Naive B cell (primary cell): ENCODE measurements at regions not wholly inside any gene's neighbourhood (a gene's known extent, or its start where the extent isn't known, plus 50 kb on each side); places are given as distances from the start of the nearest gene placed in this dataset.
"Not testable (repeated sequence)": the region's sequence is repeated elsewhere in the genome, so short reads cannot be mapped to it uniquely, and the experiment has no call there.

Source experiments
- ATAC-seq, 2 donors: fragments of 150-1000 bp; cut with Tn5 transposase; 2 replicates each; pipeline ENCODE4 v1.10.0; 2021; ENCODE audit warnings: low read depth in 2 of 2, mild to moderate bottlenecking in 2 of 2, moderate library complexity in 2 of 2
- DNase-seq: peaks from one replicate; pipeline ENCODE4 v3.0.0; 2022
- H3K27ac Mint-ChIP-seq, 6 donors: one replicate each; pipeline ENCODE4 v1.8.0; 2020 to 2022; ENCODE audit warnings: mild to moderate bottlenecking in 6 of 6, mixed read lengths in 6 of 6, moderate library complexity in 5 of 6, inconsistent platforms in 2 of 6
- H3K27me3 Mint-ChIP-seq, 3 donors: one replicate each; pipeline ENCODE4 v1.8.0; 2021 to 2022; ENCODE audit warnings: mixed read lengths in 3 of 3, mild to moderate bottlenecking in 1 of 3
- H3K36me3 Mint-ChIP-seq, 2 donors: one replicate each; pipeline ENCODE4 v1.8.0; 2020 to 2022; ENCODE audit warnings: mixed read lengths in 2 of 2, inconsistent platforms in 1 of 2, mild to moderate bottlenecking in 1 of 2
- H3K4me1 Mint-ChIP-seq, 3 donors: one replicate each; pipeline ENCODE4 v1.8.0; 2020 to 2022; ENCODE audit warnings: mixed read lengths in 3 of 3, inconsistent platforms in 1 of 3, mild to moderate bottlenecking in 1 of 3, moderate library complexity in 1 of 3
- H3K4me3 Mint-ChIP-seq, 8 donors: one replicate each; pipeline ENCODE4 v1.8.0; 2020 to 2022; ENCODE audit warnings: mild to moderate bottlenecking in 8 of 8, mixed read lengths in 8 of 8, moderate library complexity in 8 of 8, inconsistent platforms in 2 of 8
- H3K9me3 Mint-ChIP-seq, 7 donors: one replicate each; pipeline ENCODE4 v1.8.0; 2020 to 2022; ENCODE audit warnings: mixed read lengths in 7 of 7, mild to moderate bottlenecking in 5 of 7, inconsistent platforms in 2 of 7, moderate library complexity in 1 of 7

DNA sequence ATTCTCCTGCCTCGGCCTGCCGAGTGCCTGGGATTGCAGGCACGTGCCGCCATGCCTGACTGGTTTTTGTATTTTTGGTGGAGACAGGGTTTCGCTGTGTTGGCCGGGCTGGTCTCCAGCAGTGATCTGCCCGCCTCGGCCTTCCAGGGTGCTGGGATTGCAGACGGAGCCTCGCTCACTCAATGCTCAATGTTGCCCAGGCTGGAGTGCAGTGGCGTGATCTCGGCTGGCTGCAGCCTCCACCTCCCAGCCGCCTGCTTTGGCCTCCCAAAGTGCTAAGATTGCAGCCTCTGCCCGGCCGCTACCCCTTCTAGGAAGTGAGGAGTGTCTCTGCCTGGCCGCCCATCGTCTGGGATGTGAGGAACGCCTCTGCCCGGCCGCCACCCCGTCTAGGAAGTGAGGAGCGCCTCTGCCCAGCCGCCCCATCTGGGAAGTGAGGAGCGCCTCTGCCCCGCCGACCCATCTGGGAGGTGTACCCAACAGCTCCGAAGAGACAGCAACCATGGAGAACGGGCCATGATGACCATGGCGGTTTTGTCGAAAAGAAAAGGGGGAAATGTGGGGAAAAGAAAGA is 153.7 kb downstream of the C3orf38 start:
- peak overlapping the region in 1 of 6 donors; percentile 86 for H3K27ac Mint-ChIP-seq
- not testable (repeated sequence) for ATAC-seq, H3K4me1 Mint-ChIP-seq, DNase-seq, H3K9me3 Mint-ChIP-seq, H3K36me3 Mint-ChIP-seq
- peak overlapping the region in 1 of 8 donors; percentile 44 for H3K4me3 Mint-ChIP-seq
- H3K27me3 Mint-ChIP-seq: peaks cover 0 to 11% (median 3%) of the 10 kb centered on the region in 3 donors

DNA sequence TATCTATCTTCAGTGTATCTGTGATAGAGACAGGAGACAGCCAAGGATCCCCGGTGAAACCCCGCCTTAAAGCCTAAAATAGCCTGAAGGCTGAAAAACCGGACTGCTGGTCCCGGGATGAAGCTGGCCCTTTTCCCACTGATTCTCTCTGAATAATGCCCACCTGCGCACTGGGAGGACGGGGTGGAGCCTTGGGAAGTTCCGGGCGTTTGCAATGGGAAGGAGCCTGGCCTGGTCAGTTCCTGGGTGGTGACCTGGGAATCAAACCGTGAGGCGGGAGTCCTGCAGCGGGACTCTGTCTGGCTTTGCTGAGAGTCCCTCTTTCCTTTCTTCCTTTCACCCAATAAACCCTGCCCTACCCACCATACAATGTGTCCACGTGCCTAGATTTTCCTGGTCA is 157.9 kb downstream of the C3orf38 start:
- Mint-ChIP-seq H3K9me3 (peaks cover 0 to 7% (median 0%) of the 10 kb centered on the region in 7 donors), H3K36me3 (no peaks in the 10 kb centered on the region), H3K4me1 (no peaks in the 10 kb centered on the region), H3K27ac (no peak overlapping the region), H3K4me3 (no peak overlapping the region), H3K27me3 (peaks cover 0 to 11% (median 3%) of the 10 kb centered on the region in 3 donors)
- DNase-seq (no peak), ATAC-seq (no peak)

DNA sequence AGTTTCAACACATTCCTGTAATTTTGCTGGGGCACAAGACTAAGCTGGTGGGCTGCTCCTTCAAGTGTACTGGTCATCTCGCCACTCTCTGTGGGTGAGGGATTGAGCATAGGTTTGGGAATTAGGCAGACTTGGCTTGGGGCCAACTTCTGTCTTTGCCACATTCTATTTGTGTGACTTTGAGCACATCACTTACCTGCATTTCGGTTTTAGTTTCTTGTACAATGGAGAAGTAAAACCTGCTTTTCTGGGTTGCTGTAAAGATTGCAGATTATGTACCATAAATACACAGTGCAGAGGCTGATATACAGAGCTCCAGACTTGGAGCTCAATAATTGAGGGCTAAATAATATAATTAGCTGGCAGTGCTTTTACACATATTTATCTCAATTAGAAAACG is 162.1 kb downstream of the C3orf38 start:
- Mint-ChIP-seq H3K4me1 (no peaks in the 10 kb centered on the region), H3K27me3 (peaks cover 0 to 3% (median 0%) of the 10 kb centered on the region in 3 donors), H3K27ac (peak overlapping the region in 1 of 6 donors; percentile 71), H3K4me3 (no peak overlapping the region), H3K9me3 (no peaks in the 10 kb centered on the region), H3K36me3 (no peaks in the 10 kb centered on the region)
- no peak for ATAC-seq
- DNase-seq: no peak

DNA sequence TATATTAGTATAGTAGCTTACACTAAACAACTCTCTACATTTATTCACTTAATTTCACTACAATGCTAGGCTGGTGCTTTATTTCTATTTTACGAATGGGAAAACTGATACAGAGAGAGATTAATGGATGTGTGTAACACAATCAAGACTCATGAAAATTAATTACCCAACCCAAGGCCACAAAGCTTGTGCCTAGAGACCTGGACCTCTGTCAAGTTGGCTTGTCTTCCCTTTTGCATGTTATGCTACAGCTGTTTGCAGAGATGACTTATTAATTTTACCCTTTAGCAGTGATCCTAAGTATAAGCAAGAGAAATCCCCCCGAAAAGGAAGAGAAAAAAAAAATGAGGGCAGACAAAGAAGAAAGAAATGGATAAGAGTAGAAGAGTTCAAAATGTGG is 162.5 kb downstream of the C3orf38 start:
- Mint-ChIP-seq H3K9me3 (no peaks in the 10 kb centered on the region), H3K27ac (no peak overlapping the region), H3K4me3 (no peak overlapping the region), H3K36me3 (no peaks in the 10 kb centered on the region), H3K4me1 (no peaks in the 10 kb centered on the region), H3K27me3 (peaks cover 0 to 3% (median 0%) of the 10 kb centered on the region in 3 donors)
- DNase-seq: no peak
- no peak for ATAC-seq

DNA sequence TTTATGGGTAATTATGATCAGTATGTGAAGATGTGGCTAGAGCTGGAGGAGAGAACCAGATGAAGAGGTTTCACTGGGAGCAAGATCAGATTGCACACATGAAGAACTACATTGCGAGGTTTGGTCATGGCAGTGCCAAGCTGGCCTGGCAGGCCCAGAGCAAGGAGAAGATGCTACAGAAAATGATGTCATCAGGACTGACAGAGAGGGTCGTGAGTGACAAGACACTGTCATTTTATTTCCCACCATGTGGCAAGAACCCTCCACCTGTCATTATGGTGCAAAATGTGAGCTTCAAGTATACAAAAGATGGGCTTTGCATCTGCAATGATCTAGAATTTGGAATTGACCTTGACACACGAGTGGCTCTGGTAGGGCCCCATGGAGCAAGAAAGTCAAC is 168.3 kb downstream of the C3orf38 start:
- peaks cover 0 to under 1% of the 10 kb centered on the region in 2 donors for H3K36me3 Mint-ChIP-seq
- no peak overlapping the region for H3K27ac Mint-ChIP-seq
- H3K4me3 Mint-ChIP-seq: peak overlapping the region in 1 of 8 donors; percentile 31
- peaks cover 0 to 3% (median 0%) of the 10 kb centered on the region in 7 donors for H3K9me3 Mint-ChIP-seq
- DNase-seq (no peak), ATAC-seq (no peak)
- no peaks in the 10 kb centered on the region for H3K27me3 Mint-ChIP-seq
- H3K4me1 Mint-ChIP-seq: no peaks in the 10 kb centered on the region

DNA sequence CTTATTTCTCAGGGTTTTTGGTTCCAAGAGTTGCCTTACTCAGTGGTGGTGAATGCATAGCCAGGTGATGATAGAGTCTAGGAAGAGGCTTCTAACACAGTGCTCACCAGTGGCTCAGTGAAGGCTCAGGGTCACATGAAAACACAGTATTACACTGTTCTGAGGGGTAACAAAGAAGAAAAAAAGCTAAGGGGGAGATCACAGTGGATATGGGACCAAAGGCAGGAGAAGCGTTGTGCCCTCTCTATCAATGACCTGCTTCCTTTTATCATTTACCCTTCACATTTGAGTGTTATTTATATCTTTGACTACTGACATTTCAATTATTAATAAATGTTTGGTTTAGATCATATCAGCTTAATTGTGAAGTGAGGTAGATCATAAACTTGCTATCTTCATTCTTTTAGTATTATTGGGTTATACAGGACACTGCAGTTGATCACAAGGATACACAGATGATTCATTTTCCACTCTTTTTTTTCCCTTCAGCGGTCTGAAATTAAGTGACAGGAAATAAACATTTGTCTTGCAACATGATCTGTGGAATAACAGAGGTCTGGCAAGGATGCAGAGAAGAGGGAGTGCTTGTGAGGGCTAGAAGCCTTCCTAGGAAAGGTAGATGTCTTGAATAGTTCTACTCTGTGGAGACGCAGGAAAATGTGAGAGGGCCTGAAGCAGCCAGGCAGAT is 171.7 kb downstream of the C3orf38 start:
- no peaks in the 10 kb centered on the region for H3K4me1 Mint-ChIP-seq
- DNase-seq (no peak), ATAC-seq (no peak)
- peak overlapping the region in 1 of 8 donors; percentile 16 for H3K4me3 Mint-ChIP-seq
- H3K27ac Mint-ChIP-seq: no peak overlapping the region
- peaks cover 4 to 22% (median 7%) of the 10 kb centered on the region in 7 donors for H3K9me3 Mint-ChIP-seq
- no peaks in the 10 kb centered on the region for H3K27me3 Mint-ChIP-seq
- peaks cover 0 to 10% of the 10 kb centered on the region in 2 donors for H3K36me3 Mint-ChIP-seq

DNA sequence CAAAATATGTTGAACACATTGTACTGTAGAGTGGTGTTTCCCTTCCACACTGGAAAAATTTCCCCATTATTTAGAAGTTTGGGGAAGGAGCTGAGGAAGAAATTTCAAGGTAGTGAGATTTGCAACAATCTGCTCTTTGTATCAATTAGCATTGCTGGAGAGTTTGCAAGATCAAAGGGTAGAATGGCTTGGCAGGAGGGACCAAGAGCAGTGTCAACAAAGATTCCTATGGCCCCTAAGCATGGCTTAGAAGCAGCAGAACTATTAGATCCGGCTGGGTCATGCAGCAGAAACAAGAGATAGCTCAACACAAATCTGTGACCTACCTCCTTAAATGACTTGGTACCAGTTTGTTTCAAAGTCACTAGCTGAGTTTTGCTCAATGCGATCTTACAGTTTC is 175.0 kb downstream of the C3orf38 start:
- DNase-seq (no peak), ATAC-seq (no peak)
- Mint-ChIP-seq H3K4me1 (peaks cover 0 to 5% (median 0%) of the 10 kb centered on the region in 3 donors), H3K36me3 (peaks cover 0 to 10% of the 10 kb centered on the region in 2 donors), H3K9me3 (peaks cover 3 to 22% (median 7%) of the 10 kb centered on the region in 7 donors), H3K27me3 (peaks cover 0 to 7% (median 0%) of the 10 kb centered on the region in 3 donors), H3K27ac (no peak overlapping the region), H3K4me3 (no peak overlapping the region)

DNA sequence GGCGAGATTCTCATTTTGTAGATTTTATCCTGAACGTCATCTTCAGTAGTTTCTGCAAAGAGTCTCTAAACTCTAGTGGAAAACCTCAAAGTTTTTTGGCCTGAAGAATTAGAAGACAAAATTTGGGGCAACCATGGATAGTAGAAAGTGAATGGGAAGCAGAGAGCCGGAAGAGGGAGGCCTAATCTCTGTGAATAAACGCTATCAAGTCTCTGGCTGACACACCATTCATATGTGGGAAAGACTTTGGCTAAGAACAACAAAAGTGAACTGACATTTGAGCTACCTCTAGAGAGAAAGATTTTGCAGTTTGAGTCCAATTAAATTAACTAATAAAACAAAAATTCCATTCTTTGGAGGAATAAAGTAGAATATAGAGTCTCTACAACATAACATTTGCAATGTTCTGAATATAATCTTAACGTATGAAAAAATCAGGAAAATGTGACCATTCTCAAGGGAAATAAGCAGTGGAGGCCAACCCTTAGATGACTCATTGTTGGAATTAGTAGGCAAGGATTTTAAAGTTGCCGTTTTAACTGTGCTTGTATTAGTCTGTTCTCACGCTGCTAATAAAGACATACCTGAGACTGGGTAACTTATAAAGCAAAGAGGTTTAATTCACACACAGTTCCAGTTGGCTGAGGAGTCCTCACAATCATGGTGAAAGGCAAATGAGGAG is 184.6 kb downstream of the C3orf38 start:
- no peaks in the 10 kb centered on the region for H3K27me3 Mint-ChIP-seq
- H3K4me3 Mint-ChIP-seq: no peak overlapping the region
- H3K4me1 Mint-ChIP-seq: no peaks in the 10 kb centered on the region
- no peak overlapping the region for H3K27ac Mint-ChIP-seq
- H3K36me3 Mint-ChIP-seq: peaks cover 7 to 18% of the 10 kb centered on the region in 2 donors
- H3K9me3 Mint-ChIP-seq: peaks cover 5 to 22% (median 10%) of the 10 kb centered on the region in 7 donors
- DNase-seq (no peak), ATAC-seq (no peak)

DNA sequence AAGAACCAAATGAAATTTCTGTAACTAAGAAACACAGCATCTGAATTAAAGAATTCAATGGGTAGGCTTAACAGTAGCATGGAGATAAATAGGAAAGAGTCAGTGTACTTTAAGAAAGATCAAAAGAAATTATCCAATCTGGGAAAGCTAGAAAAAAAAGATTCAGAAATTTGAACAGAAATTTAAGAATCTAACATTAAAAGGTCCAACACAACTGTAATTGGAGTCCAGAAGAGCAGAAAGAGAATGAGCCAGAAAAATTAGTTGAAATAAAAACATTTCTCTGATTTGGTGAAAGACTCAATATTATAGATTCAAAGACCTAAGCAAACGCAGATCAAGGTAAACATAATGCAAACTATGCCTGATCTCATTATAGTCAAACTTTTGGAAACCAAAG is 187.1 kb downstream of the C3orf38 start:
- ATAC-seq (no peak), DNase-seq (no peak)
- Mint-ChIP-seq H3K36me3 (peaks cover 7 to 18% of the 10 kb centered on the region in 2 donors), H3K4me3 (no peak overlapping the region), H3K27ac (peak overlapping the region in 1 of 6 donors; percentile 17), H3K27me3 (no peaks in the 10 kb centered on the region), H3K9me3 (peaks cover 5 to 22% (median 10%) of the 10 kb centered on the region in 7 donors), H3K4me1 (no peaks in the 10 kb centered on the region)

DNA sequence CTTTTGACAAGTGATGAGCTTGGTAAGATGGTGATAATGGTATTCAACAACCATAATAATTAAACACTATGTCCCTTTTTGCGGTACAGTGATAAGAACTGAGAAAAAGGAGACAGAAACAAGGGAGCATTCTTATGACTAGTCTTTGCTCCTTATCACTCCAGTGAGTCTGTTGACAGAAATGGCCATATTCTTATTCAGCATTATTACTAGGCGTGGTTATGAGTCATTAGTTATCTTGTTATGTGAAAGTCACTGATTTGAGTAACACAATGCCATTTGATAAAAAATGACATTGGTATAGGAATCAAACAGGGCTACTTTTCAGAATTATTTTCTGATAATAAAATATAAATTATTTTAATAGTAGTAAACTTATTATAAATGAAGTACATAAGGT is 193.5 kb downstream of the C3orf38 start:
- Mint-ChIP-seq H3K36me3 (no peaks in the 10 kb centered on the region), H3K4me3 (no peak overlapping the region), H3K27ac (no peak overlapping the region), H3K4me1 (no peaks in the 10 kb centered on the region), H3K27me3 (no peaks in the 10 kb centered on the region), H3K9me3 (peaks cover 0 to 3% (median 0%) of the 10 kb centered on the region in 7 donors)
- DNase-seq (no peak), ATAC-seq (no peak)

DNA sequence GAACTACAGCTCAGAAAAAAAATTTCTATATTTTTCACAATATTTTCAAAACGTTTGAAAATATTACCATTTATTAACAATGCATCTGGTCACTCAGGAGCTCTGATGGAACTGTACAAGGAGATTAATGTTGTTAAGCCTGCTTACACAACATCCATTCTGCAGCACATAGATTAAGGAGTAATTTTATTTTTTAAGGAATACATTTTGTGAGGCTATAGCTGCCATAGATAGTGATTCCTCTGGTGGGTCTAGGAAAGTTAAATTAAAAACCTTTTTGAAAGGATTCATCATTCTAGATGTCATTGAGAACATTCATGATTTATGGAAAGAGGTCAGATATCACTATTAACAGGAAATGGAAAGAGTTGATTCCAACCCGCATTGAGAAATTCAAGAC is 196.9 kb downstream of the C3orf38 start:
- H3K27me3 Mint-ChIP-seq: peaks cover 0 to 8% (median 0%) of the 10 kb centered on the region in 3 donors
- H3K36me3 Mint-ChIP-seq: no peaks in the 10 kb centered on the region
- DNase-seq (no peak), ATAC-seq (no peak)
- H3K4me3 Mint-ChIP-seq: no peak overlapping the region
- H3K27ac Mint-ChIP-seq: peak overlapping the region in 1 of 6 donors; percentile 46
- no peaks in the 10 kb centered on the region for H3K4me1 Mint-ChIP-seq
- H3K9me3 Mint-ChIP-seq: peaks cover 0 to 6% (median 0%) of the 10 kb centered on the region in 7 donors

DNA sequence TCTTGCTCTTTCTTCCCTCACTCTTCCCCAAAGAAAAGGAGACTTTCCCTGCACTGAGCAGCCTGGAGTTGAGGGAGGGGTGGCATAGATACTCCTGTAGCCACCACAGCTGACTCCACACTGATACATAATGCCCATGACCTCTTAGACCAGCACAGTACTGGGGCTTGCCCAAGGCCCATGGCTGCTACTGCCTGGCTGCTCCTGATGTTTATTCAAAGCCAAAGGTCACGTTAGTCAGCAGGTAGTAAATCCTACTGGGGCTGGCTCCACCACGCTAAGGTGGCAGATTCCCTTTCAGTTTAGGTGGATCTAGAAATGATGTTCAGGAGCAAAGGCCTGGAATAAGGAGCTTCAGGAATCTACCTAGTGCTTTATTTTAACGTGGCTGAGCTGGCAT is 212.7 kb downstream of the C3orf38 start:
- Mint-ChIP-seq H3K9me3 (peaks cover 0 to 32% (median 9%) of the 10 kb centered on the region in 7 donors), H3K27ac (no peak overlapping the region), H3K4me3 (no peak overlapping the region), H3K4me1 (peaks cover 9 to 12% (median 12%) of the 10 kb centered on the region in 3 donors), H3K36me3 (peaks cover 0 to 6% of the 10 kb centered on the region in 2 donors), H3K27me3 (peaks cover 0 to 6% (median 0%) of the 10 kb centered on the region in 3 donors)
- no peak for ATAC-seq
- no peak for DNase-seq

DNA sequence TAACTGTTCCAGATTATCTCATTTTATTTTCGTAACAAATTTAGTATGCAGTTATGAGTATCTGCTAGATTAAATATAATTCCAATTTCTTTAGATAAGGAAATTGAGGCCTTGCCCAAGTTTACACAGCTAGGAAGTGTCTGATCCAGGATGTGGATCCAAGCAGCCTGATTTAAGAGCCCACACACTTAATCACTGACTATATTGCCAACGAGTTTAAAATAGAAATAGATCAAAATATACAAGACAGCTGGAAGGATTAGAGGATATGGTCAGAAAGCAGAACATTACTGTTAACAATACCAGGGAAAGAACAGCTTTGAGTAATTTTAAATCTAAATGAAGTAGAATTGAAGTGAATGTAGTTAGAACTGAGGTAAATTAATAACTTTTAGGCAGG is 215.2 kb downstream of the C3orf38 start:
- peaks cover 0 to 26% (median 9%) of the 10 kb centered on the region in 7 donors for H3K9me3 Mint-ChIP-seq
- H3K36me3 Mint-ChIP-seq: peaks cover 0 to 6% of the 10 kb centered on the region in 2 donors
- no peak for ATAC-seq
- peaks cover 9 to 12% (median 12%) of the 10 kb centered on the region in 3 donors for H3K4me1 Mint-ChIP-seq
- no peak for DNase-seq
- H3K27ac Mint-ChIP-seq: no peak overlapping the region
- peaks cover 0 to 6% (median 0%) of the 10 kb centered on the region in 3 donors for H3K27me3 Mint-ChIP-seq
- no peak overlapping the region for H3K4me3 Mint-ChIP-seq
